Left colon (tissue), 2 donors: ENCODE measurements at regions not wholly inside any gene's neighbourhood (a gene's known extent, or its start where the extent isn't known, plus 50 kb on each side); places are given as distances from the start of the nearest gene placed in this dataset.

Experiments
- ATAC-seq: fragments of 200-7000 bp; cut with Tn5 transposase; one replicate; pipeline ENCODE4 v1.9.1; 2020; ENCODE audit warnings: mild to moderate bottlenecking, moderate library complexity
- DNase-seq, 2 donors: peaks; one replicate each; pipeline ENCODE4 v3.0.0-alpha.2; 2020
- intact Hi-C, 2 donors: fragments of 100-400 bp; cut with DNase I in 1 of 2; cut with micrococcal nuclease in 1 of 2; formaldehyde crosslinking; loops; one replicate each; pipeline versions ENCODE4 v1.11.2 to v1.14.0; 2022; cut with DNase I, micrococcal nuclease
- donor health status: DM: no; HTN: no; CAD: no.
- donor health status: DM: yes; HTN: yes; CAD: no.

DNA sequence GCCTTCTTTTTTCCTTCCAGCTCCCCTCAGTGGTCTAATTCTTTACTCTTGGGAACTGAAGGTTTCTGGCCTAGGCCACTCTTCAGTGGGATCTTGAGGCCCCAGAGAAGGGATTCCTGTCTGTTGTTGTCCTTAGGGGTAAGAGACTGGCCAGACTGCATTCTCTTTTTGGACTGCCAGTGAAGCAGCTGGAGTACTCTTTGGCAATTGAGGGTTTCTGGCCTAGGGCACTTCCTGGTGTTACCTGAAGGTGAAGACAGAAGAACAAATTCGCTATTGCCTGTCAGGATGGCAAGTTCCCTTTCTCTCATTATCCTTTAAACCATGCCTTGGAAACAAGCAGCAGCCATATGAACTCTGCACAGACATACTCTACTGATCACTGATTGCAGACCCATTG, 286.6 kb upstream of the ZP4 start:
- ATAC-seq, result no peak
- intact Hi-C loops, result no loop called here
- DNase-seq, result no peak

DNA sequence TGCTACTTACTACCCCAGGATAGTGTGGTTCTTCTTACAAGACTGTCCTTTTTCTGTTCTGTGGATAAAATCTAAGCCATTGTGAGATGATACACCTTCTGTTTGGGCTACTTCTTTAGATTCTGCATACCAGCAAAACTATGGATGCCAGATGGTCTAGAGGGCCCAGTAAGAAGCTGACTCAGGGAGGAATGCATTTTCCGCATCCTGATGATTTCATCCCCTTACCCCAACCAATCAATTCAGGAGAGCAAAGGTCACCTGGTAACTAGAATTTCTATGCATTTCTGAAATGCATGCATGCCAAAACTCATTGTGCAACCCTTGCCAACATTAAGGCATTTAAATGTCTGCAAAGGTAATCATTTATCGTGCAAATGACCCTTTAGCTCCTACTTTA, 285.7 kb upstream of the ZP4 start:
- DNase-seq (no peak), ATAC-seq (no peak)
- intact Hi-C loops, result no loop called here

DNA sequence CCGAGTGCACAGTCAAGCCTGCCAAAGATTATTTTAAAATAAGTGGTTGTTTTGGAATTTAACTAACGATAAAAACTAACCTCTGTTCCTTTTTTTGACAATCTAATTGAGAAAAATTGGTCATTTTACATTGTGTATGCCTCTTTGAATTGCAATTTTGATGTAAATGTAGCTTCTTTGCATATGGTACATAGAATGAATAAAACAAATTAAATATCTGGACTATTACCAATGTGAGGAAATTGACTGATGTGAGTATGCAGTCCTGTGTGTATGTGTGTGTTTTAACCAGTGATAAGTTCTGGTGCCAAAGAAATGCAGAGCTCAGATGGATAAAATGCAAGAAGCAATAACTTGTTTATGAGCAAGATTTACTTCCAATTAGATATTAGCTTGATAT, 281.3 kb upstream of the ZP4 start:
- ATAC-seq, result no peak
- intact Hi-C loops, result no loop called here
- DNase-seq, result no peak

DNA sequence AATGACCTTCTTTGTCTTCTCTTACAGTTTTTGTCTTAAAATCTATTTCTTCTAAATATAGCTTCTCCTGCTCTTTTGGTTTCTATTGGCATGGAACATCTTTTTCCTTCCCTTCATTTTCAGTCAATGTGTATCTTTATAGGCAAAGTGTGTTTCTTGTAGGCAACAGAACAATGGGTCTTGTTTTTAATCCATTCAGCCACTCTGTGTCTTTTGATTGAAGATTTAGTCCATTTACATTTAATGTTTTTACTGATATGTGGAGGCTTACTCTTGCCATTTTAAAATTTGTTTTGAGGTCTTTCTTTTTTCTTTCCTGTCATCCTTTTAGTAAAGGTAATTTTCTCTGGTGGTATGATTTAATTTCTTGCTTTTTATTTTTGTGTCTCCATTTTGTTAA, 271.2 kb upstream of the ZP4 start:
- intact Hi-C loops, result no loop called here

DNA sequence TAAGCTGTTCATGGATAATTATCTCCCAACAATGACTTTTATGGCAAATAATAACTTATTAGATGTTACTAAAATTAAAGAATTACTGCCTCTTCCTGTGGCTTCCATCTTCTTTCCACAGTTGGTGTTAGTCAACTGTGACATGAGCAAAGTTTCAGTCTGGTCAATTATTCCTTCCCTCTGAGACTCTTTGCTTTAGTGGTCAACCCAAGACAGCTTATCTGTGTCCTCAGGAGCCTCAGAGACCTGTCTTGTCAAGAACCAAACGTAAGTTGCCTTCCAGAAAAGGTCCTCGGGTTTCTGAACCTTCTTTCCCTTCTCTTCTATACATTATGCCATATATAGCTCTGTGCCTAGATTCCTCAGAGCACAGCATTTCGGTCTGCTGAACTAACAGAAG, 263.2 kb upstream of the ZP4 start:
- no peak for DNase-seq
- no peak for ATAC-seq
- intact Hi-C loops, result no loop called here

More for the DNA sequence above, 271.2 kb upstream of the ZP4 start:
- no peak for ATAC-seq
- no peak for DNase-seq

DNA sequence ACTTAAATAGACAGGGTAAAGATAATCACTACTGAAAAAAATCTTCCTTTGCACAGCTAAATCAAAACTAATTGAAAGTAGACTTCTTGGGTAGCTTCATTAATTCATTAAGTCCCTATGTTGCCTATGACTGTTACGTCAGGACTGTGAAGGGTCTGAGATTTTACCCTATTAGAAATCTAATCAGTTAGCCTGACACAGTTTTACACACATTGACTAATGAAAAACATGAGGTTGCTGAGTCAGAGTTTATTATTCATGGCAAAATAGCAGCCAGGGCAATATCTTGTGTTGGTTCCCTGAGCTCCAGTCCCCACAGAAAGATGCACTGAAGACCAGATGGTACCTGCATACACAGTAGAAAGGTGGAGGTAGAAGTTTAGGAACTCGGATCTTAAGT, 262.5 kb upstream of the ZP4 start:
- DNase-seq (no peak), ATAC-seq (no peak)
- intact Hi-C loops, result no loop called here

DNA sequence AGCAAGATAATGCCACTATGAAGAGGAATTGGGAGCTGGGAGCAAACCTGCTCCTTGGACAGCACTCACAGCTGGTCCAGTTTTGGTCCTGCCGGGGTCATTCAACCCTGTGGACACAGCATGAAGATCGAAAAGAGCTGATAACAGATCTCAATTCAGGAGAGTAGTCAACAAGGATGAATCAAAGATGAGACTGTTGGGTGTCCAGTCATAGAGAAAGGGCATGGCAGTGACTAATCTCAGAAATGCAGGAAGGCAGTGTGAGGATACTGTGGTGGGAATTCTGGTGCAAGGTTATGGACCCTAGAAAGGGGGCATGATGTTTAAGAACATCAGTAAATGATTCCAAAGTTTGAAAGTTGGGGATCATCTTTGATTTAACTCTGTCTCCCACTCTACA, 261.4 kb upstream of the ZP4 start:
- intact Hi-C loops, result no loop called here
- DNase-seq (no peak), ATAC-seq (no peak)

GRCh38 chr1:238143038-238143437, 252.3 kb upstream of the ZP4 start:
- no peak for ATAC-seq
- intact Hi-C loops, result no loop called here
- no peak for DNase-seq

DNA sequence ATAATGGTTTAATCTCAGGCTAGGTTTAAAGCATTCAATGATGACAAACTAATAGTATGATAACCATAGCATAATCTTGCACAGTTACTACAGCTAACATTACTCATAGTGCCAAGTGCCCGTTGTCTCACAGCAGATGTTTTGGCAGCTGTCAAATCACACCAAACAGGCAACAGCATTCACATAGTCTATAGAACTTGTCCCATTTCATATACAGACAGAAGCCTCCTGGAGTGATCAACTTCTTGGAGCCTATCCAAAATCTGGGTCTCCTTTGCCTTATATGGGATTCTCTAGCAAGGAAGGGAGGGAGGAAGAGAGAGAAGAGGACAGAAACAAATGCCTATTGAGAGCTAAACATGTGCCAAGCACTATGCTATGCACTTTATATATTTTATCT, 250.6 kb upstream of the ZP4 start:
- intact Hi-C loops, result no loop called here
- ATAC-seq, result no peak
- no peak for DNase-seq

- intact Hi-C loops, result no loop called here
- DNase-seq, result no peak
- ATAC-seq, result no peak
Measured at GRCh38 chr1:238139713-238140112, 249.0 kb upstream of the ZP4 start.

GRCh38 chr1:238138059-238138626, 247.4 kb upstream of the ZP4 start:
- intact Hi-C loops, result no loop called here

GRCh38 chr1:238135708-238136664, 245.3 kb upstream of the ZP4 start:
- DNase-seq (no peak), ATAC-seq (no peak)
- intact Hi-C loops, result no loop called here

More at GRCh38 chr1:238138059-238138626, 247.4 kb upstream of the ZP4 start:
- ATAC-seq (no peak), DNase-seq (no peak)

DNA sequence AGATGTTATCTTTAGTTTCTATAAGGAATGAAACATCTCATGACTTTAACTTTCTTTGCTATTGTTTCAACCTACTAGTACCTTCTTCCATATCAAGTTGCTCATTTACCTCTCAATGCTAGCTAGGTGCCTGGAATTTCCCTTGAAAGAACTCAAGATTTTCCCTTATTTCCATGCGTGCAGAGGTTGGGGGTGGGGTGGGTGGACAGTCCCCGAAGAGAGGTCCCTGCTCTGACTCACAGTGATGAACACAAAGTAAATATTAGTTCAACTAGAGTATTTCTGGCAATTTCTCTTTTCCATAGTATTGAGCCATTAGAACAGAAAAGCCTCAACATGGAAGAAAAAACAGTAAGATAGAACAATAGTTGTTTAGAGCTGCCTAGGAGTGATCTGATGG, 239.0 kb upstream of the ZP4 start:
- DNase-seq, result no peak
- intact Hi-C loops, result no loop called here

DNA sequence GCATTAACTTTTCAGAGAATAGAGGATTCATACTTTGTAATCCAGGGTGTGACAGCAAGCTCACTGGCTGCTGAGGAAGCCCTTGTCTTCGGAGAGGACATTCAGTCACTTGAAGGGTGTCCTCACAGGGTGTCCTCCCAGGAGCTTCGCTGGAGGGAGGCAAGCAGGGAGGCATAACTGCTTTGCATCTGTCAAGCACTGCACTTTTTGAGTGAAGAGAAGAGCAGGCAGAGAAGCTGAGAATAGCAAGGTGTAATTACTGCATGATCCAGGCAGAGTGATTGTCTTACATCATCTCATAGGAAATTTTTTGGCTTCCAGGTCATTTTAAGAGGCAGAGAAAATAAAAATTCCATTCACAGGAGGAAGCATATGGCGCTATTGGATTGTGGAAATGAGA, 232.5 kb upstream of the ZP4 start:
- intact Hi-C loops, result no loop called here
- no peak for DNase-seq
- no peak for ATAC-seq

More for the DNA sequence above, 239.0 kb upstream of the ZP4 start:
- ATAC-seq, result no peak

DNA sequence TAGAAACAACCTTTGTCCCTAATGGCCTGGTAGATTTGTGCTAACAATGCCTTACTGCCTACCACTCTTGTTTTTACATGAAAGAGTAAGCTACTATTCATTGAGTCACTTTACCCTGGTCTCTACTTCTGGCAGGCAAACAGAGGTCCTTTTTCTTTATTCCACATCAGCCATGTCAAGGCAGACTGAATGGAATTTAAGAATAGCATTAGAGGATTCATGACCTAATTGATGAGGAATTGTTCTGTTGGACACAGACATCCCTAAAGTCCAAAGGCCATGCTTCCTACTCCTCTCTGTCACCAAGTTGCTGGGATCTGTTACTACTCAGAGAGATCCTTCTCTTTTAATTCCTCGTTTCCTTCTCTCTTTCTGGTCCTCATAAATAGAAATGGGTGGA, 229.1 kb upstream of the ZP4 start:
- DNase-seq, result no peak
- intact Hi-C loops, result no loop called here
- no peak for ATAC-seq

- ATAC-seq (no peak), DNase-seq (no peak)
- intact Hi-C loops, result no loop called here
Measured at GRCh38 chr1:238119060-238119459, 228.3 kb upstream of the ZP4 start.

GRCh38 chr1:238115852-238116251, 225.1 kb upstream of the ZP4 start:
- no peak for ATAC-seq
- intact Hi-C loops, result no loop called here

DNA sequence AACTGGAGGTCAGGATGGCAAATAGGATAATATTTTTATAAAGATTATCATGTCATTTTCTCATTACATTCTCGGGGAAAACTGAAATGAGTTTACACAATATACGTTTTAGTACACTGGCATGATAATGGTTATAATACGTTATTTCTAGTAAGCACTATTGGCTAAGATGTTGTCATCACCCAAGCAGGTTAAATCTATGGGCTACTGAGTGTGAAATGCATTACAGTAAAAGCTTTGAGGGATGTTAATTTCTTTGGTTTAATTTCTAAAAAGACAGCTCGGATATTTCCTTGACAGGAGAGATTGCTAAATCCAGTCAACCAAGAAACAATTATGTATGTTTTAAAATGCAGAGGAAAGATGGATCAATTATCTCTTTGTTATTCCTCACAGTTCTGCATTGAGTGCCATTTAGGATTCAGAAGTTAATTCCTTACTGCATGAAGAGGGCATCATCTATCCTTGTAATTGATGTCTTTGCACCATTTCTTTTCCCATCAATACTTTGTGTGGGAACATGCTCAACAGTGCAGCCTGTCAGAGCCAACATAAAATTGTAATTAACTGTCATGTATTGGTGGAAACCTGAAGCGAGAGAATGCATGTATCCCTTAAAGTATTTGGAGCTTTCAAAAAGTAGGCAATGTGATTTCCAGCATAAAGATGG, 222.4 kb upstream of the ZP4 start:
- intact Hi-C loops, result no loop called here
- ATAC-seq, result no peak

More at GRCh38 chr1:238115852-238116251, 225.1 kb upstream of the ZP4 start:
- no peak for DNase-seq

GRCh38 chr1:238111516-238111915, 220.8 kb upstream of the ZP4 start:
- ATAC-seq, result no peak
- intact Hi-C loops, result no loop called here
- no peak for DNase-seq

More for the DNA sequence above, 222.4 kb upstream of the ZP4 start:
- no peak for DNase-seq

DNA sequence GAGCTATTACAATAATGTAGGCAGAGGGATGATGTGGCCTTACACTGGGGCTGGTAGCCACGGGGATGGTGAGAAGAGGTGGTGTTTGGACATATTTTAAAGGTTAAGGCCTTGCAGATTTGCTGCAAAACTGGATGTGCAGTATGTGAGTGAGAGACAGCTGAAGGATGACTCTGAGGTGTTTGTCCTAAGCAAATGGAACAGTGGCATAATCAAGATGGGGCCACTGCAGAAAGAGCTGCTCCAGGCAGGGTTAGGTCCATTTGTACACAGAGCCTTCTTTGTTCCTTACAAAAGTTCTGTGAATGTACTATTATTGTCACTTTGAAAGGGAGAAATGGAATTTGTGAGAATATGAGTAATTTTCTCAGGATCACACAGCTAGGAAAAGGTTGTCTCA, 220.4 kb upstream of the ZP4 start:
- DNase-seq (no peak), ATAC-seq (no peak)
- intact Hi-C loops, result no loop called here
